GM23338 (cell line): ENCODE measurements at regions not wholly inside any gene's neighbourhood (a gene's known extent, or its start where the extent isn't known, plus 50 kb on each side); places are given as distances from the start of the nearest gene placed in this dataset.

Source experiments
- ATAC-seq: fragments of 200-7000 bp; cut with Tn5 transposase; 3 replicates; pipeline ENCODE4 v1.9.1; 2020
- DNase-seq: peaks from one replicate; pipeline ENCODE4 v3.0.0-alpha.2; 2015; ENCODE audit warnings: low spot score
- H2AFZ ChIP-seq: fragments of 200-600 bp; sonication (generic); 2 replicates; pipeline ENCODE4 v1.8.0; 2016; ENCODE audit warnings: antibody characterized with exemption, mild to moderate bottlenecking, moderate library complexity
- H3F3A ChIP-seq: fragments of 200-600 bp; sonication (generic); replicated peaks from 2 replicates; pipeline ENCODE4 v1.8.0; 2017; ENCODE audit warnings: antibody characterized with exemption, mixed run types, low read depth
- H3K27ac ChIP-seq: fragments of 200-600 bp; sonication (generic); 2 replicates; pipeline ENCODE4 v1.6.1; 2016; ENCODE audit warnings: low read depth
- H3K27me3 ChIP-seq: fragments of 200-600 bp; sonication (generic); 2 replicates; pipeline ENCODE4 v1.8.0; 2016; ENCODE audit warnings: mild to moderate bottlenecking, mixed run types, moderate library complexity; ENCODE audit not compliant: insufficient read depth
- H3K36me3 ChIP-seq: fragments of 200-600 bp; sonication (generic); 2 replicates; pipeline ENCODE4 v1.8.0; 2016; ENCODE audit warnings: mild to moderate bottlenecking; ENCODE audit not compliant: insufficient read depth
- H3K4me1 ChIP-seq: fragments of 200-600 bp; sonication (generic); 2 replicates; pipeline ENCODE4 v1.8.0; 2016; ENCODE audit warnings: mild to moderate bottlenecking, moderate library complexity; ENCODE audit not compliant: insufficient read depth
- H3K4me2 ChIP-seq: fragments of 200-600 bp; sonication (generic); 2 replicates; pipeline ENCODE4 v1.7.1; 2017; ENCODE audit warnings: mixed run types
- H3K4me3 ChIP-seq: fragments of 200-600 bp; sonication (generic); 2 replicates; pipeline ENCODE4 v1.6.1; 2016; ENCODE audit warnings: mixed run types
- H3K79me2 ChIP-seq: fragments of 200-600 bp; sonication (generic); replicated peaks from 2 replicates; pipeline ENCODE4 v1.8.0; 2017; ENCODE audit warnings: mild to moderate bottlenecking; ENCODE audit not compliant: insufficient read depth
- H3K9me2 ChIP-seq: fragments of 200-600 bp; sonication (generic); 2 replicates; pipeline ENCODE4 v1.8.0; 2017; ENCODE audit not compliant: insufficient read depth
- H4K20me1 ChIP-seq: fragments of 200-600 bp; sonication (generic); replicated peaks from 2 replicates; pipeline ENCODE4 v1.8.0; 2017; ENCODE audit warnings: mild to moderate bottlenecking; ENCODE audit not compliant: insufficient read depth
- H3K27ac Mint-ChIP-seq: 2 replicates; pipeline ENCODE4 v1.8.0; 2020; ENCODE audit warnings: inconsistent platforms, mild to moderate bottlenecking, moderate library complexity, mixed read lengths
- H3K27me3 Mint-ChIP-seq: 3 replicates; pipeline ENCODE4 v1.8.0; 2022; ENCODE audit warnings: low read depth, mild to moderate bottlenecking, moderate library complexity, mixed read lengths, inconsistent platforms; ENCODE audit not compliant: insufficient read depth, poor library complexity
- H3K36me3 Mint-ChIP-seq: 3 replicates; pipeline ENCODE4 v1.8.0; 2021; ENCODE audit warnings: low read depth, mild to moderate bottlenecking, inconsistent platforms, moderate library complexity, mixed read lengths
- H3K4me1 Mint-ChIP-seq: 3 replicates; pipeline ENCODE4 v1.8.0; 2020; ENCODE audit warnings: mild to moderate bottlenecking, inconsistent platforms, mixed read lengths
- H3K4me3 Mint-ChIP-seq: 3 replicates; pipeline ENCODE4 v1.8.0; 2021; ENCODE audit warnings: moderate library complexity, mild to moderate bottlenecking, inconsistent platforms, mixed read lengths
- H3K9me3 Mint-ChIP-seq: 3 replicates; pipeline ENCODE4 v1.8.0; 2020; ENCODE audit warnings: moderate library complexity, mild to moderate bottlenecking, inconsistent platforms, mixed read lengths
- CREB1 ChIP-seq: fragments of 250-450 bp; sonication (Bioruptor Pico); IDR thresholded peaks from 2 replicates; pipeline ENCODE4 v1.5.0; 2020; ENCODE audit warnings: low read depth, mild to moderate bottlenecking, moderate library complexity
- CTCF ChIP-seq, 2 experiments: fragments of 200-600 bp in 1 of 2; sonication (generic) in 1 of 2; conservative IDR thresholded peaks; 2 replicates each; pipeline versions ENCODE4 v1.5.1 to v1.6.1; 2016 to 2017; ENCODE audit warnings: antibody characterized with exemption in 2 of 2, low read depth in 2 of 2, mild to moderate bottlenecking in 2 of 2, moderate library complexity in 1 of 2
- ETS1 ChIP-seq: IDR thresholded peaks from 2 replicates; pipeline ENCODE4 v1.6.1; 2016; ENCODE audit warnings: antibody characterized with exemption
- EZH2 ChIP-seq: fragments of 200-600 bp; sonication (generic); IDR thresholded peaks from one replicate; pipeline ENCODE4 v1.8.0; 2017; ENCODE audit warnings: antibody characterized with exemption, mild to moderate bottlenecking, low read depth; ENCODE audit not compliant: unreplicated experiment
- EZH2phosphoT487 ChIP-seq: fragments of 200-600 bp; sonication (generic); IDR thresholded peaks from one replicate; pipeline ENCODE4 v1.8.1; 2018; ENCODE audit warnings: antibody characterized with exemption; ENCODE audit not compliant: unreplicated experiment
- JUNB ChIP-seq: IDR thresholded peaks from one replicate; pipeline ENCODE4 v1.6.1; 2016; ENCODE audit warnings: antibody characterized with exemption; ENCODE audit not compliant: unreplicated experiment
- NANOG ChIP-seq: IDR thresholded peaks from 2 replicates; pipeline ENCODE4 v1.6.1; 2016; ENCODE audit warnings: antibody characterized with exemption, borderline replicate concordance
- POLR2AphosphoS5 ChIP-seq: IDR thresholded peaks from 2 replicates; pipeline ENCODE4 v1.6.1; 2016; ENCODE audit warnings: antibody characterized with exemption, low read depth
- REST ChIP-seq: IDR thresholded peaks from one replicate; pipeline ENCODE4 v1.6.1; 2018; ENCODE audit warnings: antibody characterized with exemption; ENCODE audit not compliant: unreplicated experiment
- STAT1 ChIP-seq: IDR thresholded peaks from one replicate; pipeline ENCODE4 v1.6.1; 2016; ENCODE audit warnings: antibody characterized with exemption; ENCODE audit not compliant: unreplicated experiment
- ZNF114 ChIP-seq: fragments of 250-450 bp; sonication (Bioruptor Pico); IDR thresholded peaks from 2 replicates; pipeline ENCODE4 v1.5.0; 2020; ENCODE audit warnings: mild to moderate bottlenecking, moderate library complexity
- ZNF331 ChIP-seq: fragments of 250-450 bp; sonication (Bioruptor Pico); IDR thresholded peaks from 2 replicates; pipeline ENCODE4 v1.5.0; 2020; ENCODE audit warnings: low read depth, mild to moderate bottlenecking, moderate library complexity
- ZNF462 ChIP-seq: fragments of 250-450 bp; sonication (Bioruptor Pico); IDR thresholded peaks from 2 replicates; pipeline ENCODE4 v1.5.0; 2020; ENCODE audit warnings: mild to moderate bottlenecking, moderate library complexity

- TF ChIP-seq ZNF114 (CRISPR knock-in tag) (no peak), NANOG (no peak), ZNF462 (CRISPR knock-in tag) (no peak), JUNB (no peak), CREB1 (no peak), REST (no peak), ZNF331 (no peak), CTCF (conservative IDR thresholded peaks at IDR 0.05; ENCODE audit: low read depth in 2 of 2) (no peak), POLR2AphosphoS5 (no peak), ETS1 (no peak), EZH2phosphoT487 (no peak), EZH2 (no peak), STAT1 (no peak)
- Histone ChIP-seq H3F3A (no peaks in the 10 kb centered on the region), H3K36me3 (no peaks in the 10 kb centered on the region), H3K9me2 (peaks cover 13% of the 10 kb centered on the region), H3K79me2 (no peaks in the 10 kb centered on the region), H2AFZ (no peak overlapping the region), H3K27ac (no peak overlapping the region), H3K4me1 (no peaks in the 10 kb centered on the region), H3K4me2 (no peak overlapping the region), H3K27me3 (no peaks in the 10 kb centered on the region), H4K20me1 (no peaks in the 10 kb centered on the region), H3K4me3 (no peak overlapping the region)
- no peaks in the 10 kb centered on the region for H3K27me3 Mint-ChIP-seq
- H3K36me3 Mint-ChIP-seq = no peaks in the 10 kb centered on the region
- H3K4me3 Mint-ChIP-seq = no peak overlapping the region
- no peaks in the 10 kb centered on the region for H3K4me1 Mint-ChIP-seq
- no peaks in the 10 kb centered on the region for H3K9me3 Mint-ChIP-seq
- DNase-seq = no peak
- ATAC-seq = no peak
- no peak overlapping the region for H3K27ac Mint-ChIP-seq
Measured at GRCh38 chr3:176724394-176724759, 472.9 kb downstream of the TBL1XR1 start.
